Ascending aorta (tissue), 2 donors: ENCODE measurements at regions not wholly inside any gene's neighbourhood (a gene's known extent, or its start where the extent isn't known, plus 50 kb on each side); places are given as distances from the start of the nearest gene placed in this dataset.

Source experiments
- DNase-seq, 2 donors: peaks; one replicate each; pipeline ENCODE4 v3.0.0-alpha.2; 2019; ENCODE audit warnings: low spot score in 2 of 2
- H3K27ac ChIP-seq, 2 donors: fragments of 200-600 bp; sonication (generic); one replicate each; pipeline ENCODE4 v1.5.1; 2016 to 2017; ENCODE audit warnings: mild to moderate bottlenecking in 1 of 2
- H3K27me3 ChIP-seq: fragments of 200-600 bp; sonication (generic); one replicate; pipeline ENCODE4 v1.5.1; 2017
- H3K36me3 ChIP-seq, 2 donors: fragments of 200-600 bp; sonication (generic); one replicate each; pipeline ENCODE4 v1.5.1; 2016
- H3K4me1 ChIP-seq, 2 donors: fragments of 200-600 bp; sonication (generic); one replicate each; pipeline ENCODE4 v1.5.1; 2016 to 2017; ENCODE audit warnings: mild to moderate bottlenecking in 1 of 2
- H3K4me3 ChIP-seq, 2 donors: fragments of 200-600 bp; sonication (generic); one replicate each; pipeline ENCODE4 v1.5.1; 2016 to 2017; ENCODE audit warnings: mild to moderate bottlenecking in 1 of 2
- H3K9me3 ChIP-seq, 2 donors: fragments of 200-600 bp; sonication (generic); one replicate each; pipeline ENCODE4 v1.5.1; 2016
- intact Hi-C: fragments of 100-400 bp; cut with DNase I; formaldehyde crosslinking; loops from one replicate; pipeline ENCODE4 v1.15.1; 2023
- TF ChIP-seq, protein P1 (sequence below), 3 experiments: fragments of 200-600 bp in 2 of 3; fragments of 450-650 bp in 1 of 3; sonication (generic) in 2 of 3; IDR thresholded peaks; one replicate each; pipeline ENCODE4 v1.5.1; 2016 to 2019; ENCODE audit warnings: antibody characterized with exemption in 3 of 3, mild to moderate bottlenecking in 1 of 3, moderate library complexity in 1 of 3

DNA sequence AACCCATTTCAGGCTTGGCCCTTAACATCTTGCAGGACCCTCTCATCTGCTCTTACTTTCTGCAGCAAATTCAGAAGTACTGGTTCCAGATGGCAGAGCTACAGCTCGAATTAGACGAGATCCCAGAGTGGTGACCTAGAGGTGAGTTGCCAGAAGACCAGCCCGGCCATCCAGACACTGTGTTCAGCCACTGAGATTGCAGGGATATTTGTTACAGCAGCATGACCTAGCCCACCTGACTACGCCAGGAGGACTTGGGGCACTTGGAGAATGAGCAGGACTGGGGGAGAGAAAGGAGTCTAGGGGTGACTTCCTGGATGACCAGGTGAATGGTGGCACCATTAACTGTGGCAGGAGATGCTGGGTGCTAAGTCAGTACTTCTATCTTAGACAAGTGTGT lies 67.2 kb upstream of the ID2 start:
- Histone ChIP-seq H3K4me1 (no peaks in the 10 kb centered on the region), H3K9me3 (no peaks in the 10 kb centered on the region), H3K36me3 (no peaks in the 10 kb centered on the region), H3K27ac (no peak overlapping the region), H3K4me3 (no peak overlapping the region), H3K27me3 (no peaks in the 10 kb centered on the region)
- DNase-seq: peak in 1 of 2 donors; percentile 5
- intact Hi-C loops: no loop called here
- TF ChIP-seq, protein P1, sequence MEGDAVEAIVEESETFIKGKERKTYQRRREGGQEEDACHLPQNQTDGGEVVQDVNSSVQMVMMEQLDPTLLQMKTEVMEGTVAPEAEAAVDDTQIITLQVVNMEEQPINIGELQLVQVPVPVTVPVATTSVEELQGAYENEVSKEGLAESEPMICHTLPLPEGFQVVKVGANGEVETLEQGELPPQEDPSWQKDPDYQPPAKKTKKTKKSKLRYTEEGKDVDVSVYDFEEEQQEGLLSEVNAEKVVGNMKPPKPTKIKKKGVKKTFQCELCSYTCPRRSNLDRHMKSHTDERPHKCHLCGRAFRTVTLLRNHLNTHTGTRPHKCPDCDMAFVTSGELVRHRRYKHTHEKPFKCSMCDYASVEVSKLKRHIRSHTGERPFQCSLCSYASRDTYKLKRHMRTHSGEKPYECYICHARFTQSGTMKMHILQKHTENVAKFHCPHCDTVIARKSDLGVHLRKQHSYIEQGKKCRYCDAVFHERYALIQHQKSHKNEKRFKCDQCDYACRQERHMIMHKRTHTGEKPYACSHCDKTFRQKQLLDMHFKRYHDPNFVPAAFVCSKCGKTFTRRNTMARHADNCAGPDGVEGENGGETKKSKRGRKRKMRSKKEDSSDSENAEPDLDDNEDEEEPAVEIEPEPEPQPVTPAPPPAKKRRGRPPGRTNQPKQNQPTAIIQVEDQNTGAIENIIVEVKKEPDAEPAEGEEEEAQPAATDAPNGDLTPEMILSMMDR (IDR thresholded peaks at IDR 0.05): no peak

DNA sequence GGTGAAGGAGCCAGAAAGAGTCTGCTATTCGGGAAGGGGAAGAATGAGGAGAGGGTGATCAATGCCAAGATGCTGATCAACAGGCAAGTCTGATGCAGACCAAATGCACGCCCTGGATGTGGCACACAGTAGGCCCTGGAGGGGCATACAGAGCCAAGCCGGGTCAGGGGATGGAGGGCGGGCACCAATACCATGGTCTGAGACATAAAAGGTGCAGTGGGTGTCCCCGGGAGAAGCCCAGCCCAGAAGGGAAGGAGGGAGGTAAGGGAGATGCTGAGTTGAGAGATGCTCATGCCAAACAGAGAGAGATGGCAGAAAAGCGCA lies 66.6 kb upstream of the ID2 start:
- DNase-seq: no peak
- intact Hi-C loops: no loop called here

DNA sequence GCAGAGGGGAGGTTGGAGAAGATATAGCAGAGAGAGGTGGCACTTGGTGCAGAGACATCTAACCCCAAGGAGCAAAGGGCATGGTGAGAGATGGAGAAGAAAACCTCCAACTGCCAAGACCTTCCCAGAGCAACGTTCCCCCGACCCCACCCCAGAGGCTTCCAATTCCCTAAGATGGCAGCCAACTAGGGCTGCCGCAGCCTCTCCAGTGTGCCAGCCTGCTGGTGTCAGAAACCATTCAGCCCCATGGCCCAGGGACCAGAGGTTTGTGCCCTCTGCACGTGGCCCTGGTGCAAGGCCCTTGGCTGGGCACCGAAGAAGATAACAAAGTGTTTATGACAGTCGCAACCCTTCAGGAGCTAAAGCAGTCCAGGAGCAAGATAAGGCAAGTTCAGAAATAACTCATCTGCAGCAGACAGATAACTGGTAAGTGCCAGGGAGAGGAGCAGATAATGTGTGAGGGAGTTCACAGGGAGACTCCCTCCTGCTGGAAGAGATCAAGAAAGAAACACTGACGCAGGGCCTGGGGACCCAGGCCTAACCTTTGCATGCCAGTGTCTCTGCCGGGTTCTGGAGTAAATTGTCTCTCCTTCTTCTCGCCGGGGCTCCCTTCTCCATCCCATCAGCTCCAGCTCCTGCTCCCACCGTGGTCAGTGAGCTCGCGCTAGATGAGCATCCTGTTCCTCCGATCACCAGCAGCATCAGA lies 66.1 kb upstream of the ID2 start:
- DNase-seq: no peak
- Histone ChIP-seq H3K9me3 (no peaks in the 10 kb centered on the region), H3K27me3 (no peaks in the 10 kb centered on the region), H3K27ac (no peak overlapping the region), H3K4me1 (no peaks in the 10 kb centered on the region), H3K36me3 (no peaks in the 10 kb centered on the region), H3K4me3 (no peak overlapping the region)
- intact Hi-C loops: no loop called here
- TF ChIP-seq, protein P1 (IDR thresholded peaks at IDR 0.05): no peak

More for the DNA sequence above, 66.6 kb upstream of the ID2 start:
- TF ChIP-seq, protein P1 (IDR thresholded peaks at IDR 0.05): no peak
- Histone ChIP-seq H3K27ac (no peak overlapping the region), H3K27me3 (no peaks in the 10 kb centered on the region), H3K4me3 (no peak overlapping the region), H3K36me3 (no peaks in the 10 kb centered on the region), H3K4me1 (no peaks in the 10 kb centered on the region), H3K9me3 (no peaks in the 10 kb centered on the region)

DNA sequence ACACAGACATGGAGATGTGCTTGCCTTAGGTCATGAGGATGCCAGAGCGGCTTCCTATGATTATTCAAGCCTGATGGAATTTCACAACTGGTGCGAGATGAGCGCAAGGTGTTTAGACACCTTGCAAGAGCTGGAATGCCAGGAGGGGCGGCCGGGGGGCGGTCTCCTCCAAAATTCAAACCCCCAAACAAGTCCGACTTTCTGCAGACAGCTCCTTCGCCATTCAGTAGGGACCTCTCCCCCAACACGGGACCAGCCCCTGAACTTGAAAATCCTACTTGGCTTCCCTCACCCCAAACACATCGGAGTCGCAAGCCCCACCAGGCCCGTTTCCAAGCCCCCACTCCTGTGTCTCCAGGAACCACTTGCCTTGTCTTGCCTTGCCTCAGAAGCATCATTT lies 64.8 kb upstream of the ID2 start:
- intact Hi-C loops: no loop called here
- no peaks in the 10 kb centered on the region for H3K9me3 ChIP-seq
- peak in 1 of 2 donors; percentile 40 for DNase-seq
- H3K4me1 ChIP-seq: no peaks in the 10 kb centered on the region
- no peak overlapping the region for H3K4me3 ChIP-seq
- no peaks in the 10 kb centered on the region for H3K27me3 ChIP-seq
- TF ChIP-seq, protein P1 (IDR thresholded peaks at IDR 0.05): no peak
- no peak overlapping the region for H3K27ac ChIP-seq
- no peaks in the 10 kb centered on the region for H3K36me3 ChIP-seq

DNA sequence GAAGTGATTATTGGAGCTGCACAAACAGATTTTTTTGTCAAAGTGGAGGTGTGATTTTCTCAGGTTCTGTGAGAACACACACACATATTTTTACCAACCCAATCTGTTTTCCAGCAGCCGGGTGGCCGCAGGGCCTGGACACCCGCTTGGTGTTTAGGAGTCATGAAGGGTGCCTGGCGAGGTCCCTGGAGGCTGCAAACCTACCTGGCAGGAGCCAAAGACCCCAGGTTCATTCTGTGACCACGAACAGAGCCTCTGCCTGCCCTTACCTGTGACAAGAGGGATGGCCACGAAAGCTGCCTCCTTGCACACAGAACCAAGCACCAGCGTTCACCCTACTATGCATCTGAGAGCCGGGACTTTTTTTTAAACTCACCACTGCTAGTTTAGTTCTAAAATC lies 64.3 kb upstream of the ID2 start:
- no peak overlapping the region for H3K4me3 ChIP-seq
- H3K36me3 ChIP-seq: no peaks in the 10 kb centered on the region
- intact Hi-C loops: no loop called here
- TF ChIP-seq, protein P1 (IDR thresholded peaks at IDR 0.05): no peak
- H3K4me1 ChIP-seq: no peaks in the 10 kb centered on the region
- no peaks in the 10 kb centered on the region for H3K27me3 ChIP-seq
- no peak overlapping the region for H3K27ac ChIP-seq
- peak in 1 of 2 donors; percentile 42 for DNase-seq
- H3K9me3 ChIP-seq: no peaks in the 10 kb centered on the region

DNA sequence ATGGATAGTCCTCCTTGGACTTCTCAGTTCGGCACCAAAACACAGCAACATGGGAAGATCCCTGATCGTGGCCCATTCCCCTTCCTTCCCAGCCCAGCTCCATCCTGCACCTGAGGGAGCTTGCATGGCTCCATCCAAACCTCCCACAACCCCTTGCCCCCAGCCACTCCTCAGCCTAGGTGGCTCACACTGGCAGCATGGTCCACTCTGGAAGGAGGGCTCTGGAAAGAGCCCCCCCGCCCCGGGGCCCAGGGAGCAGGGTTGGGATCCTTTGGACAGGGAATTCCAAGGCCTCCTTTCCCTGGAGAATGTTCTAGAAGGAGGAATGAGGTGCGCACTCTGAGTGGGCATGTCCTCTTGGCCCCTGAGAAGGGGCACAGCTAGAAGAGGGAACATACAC lies 62.8 kb upstream of the ID2 start:
- DNase-seq: peak in 1 of 2 donors; percentile 41
- Histone ChIP-seq H3K4me3 (no peak overlapping the region), H3K27ac (no peak overlapping the region), H3K36me3 (no peaks in the 10 kb centered on the region), H3K27me3 (no peaks in the 10 kb centered on the region), H3K4me1 (no peaks in the 10 kb centered on the region), H3K9me3 (no peaks in the 10 kb centered on the region)
- TF ChIP-seq, protein P1 (IDR thresholded peaks at IDR 0.05): no peak
- intact Hi-C loops: no loop called here
